IPS-18a (cell line): ENCODE measurements at regions not wholly inside any gene's neighbourhood (a gene's known extent, or its start where the extent isn't known, plus 50 kb on each side); places are given as distances from the start of the nearest gene placed in this dataset.
"Not testable (repeated sequence)": the region's sequence is repeated elsewhere in the genome, so short reads cannot be mapped to it uniquely, and the experiment has no call there.

ENCODE experiments used
- H3K27ac ChIP-seq: one replicate; pipeline ENCODE4 v1.5.1; 2013; ENCODE audit warnings: low read length
- H3K27me3 ChIP-seq: one replicate; pipeline ENCODE4 v1.6.1; 2013; ENCODE audit warnings: mild to moderate bottlenecking, low read length; ENCODE audit not compliant: control insufficient read depth, insufficient read depth
- H3K36me3 ChIP-seq: one replicate; pipeline ENCODE4 v1.6.1; 2013; ENCODE audit warnings: low read depth, low read length; ENCODE audit not compliant: control insufficient read depth
- H3K4me1 ChIP-seq: one replicate; pipeline ENCODE4 v1.6.1; 2013; ENCODE audit warnings: low read depth, low read length; ENCODE audit not compliant: control insufficient read depth
- H3K4me3 ChIP-seq: one replicate; pipeline ENCODE4 v1.5.1; 2013; ENCODE audit warnings: low read length
- H3K9ac ChIP-seq: one replicate; pipeline ENCODE4 v1.6.1; 2013; ENCODE audit warnings: mild to moderate bottlenecking, low read length, moderate library complexity
- H3K9me3 ChIP-seq: one replicate; pipeline ENCODE4 v1.6.1; 2013; ENCODE audit warnings: low read depth, low read length; ENCODE audit not compliant: control insufficient read depth

DNA sequence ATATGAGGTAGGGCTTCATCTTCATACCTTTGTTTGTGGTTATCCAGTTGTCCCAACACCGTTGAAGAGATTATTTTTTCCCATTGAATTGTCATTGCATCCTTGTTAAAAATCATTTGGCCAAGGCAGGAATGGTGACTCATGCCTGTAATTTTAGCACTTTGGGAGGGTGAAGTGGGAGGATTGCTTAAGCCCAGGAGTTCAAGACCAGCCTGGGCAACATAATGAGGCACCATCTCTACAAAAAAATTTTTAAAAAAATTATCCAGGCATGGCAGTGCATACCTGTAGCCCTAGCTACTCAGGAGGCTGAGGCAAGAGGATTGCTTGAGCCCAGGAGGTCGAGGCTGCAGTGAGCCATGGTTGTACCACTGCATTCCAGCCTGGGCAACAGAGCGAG is 223.9 kb downstream of the TANC2 start:
- Histone ChIP-seq H3K27ac (no peak overlapping the region), H3K36me3 (no peaks in the 10 kb centered on the region), H3K9me3 (no peaks in the 10 kb centered on the region), H3K9ac (no peak overlapping the region), H3K4me3 (no peak overlapping the region), H3K4me1 (no peaks in the 10 kb centered on the region), H3K27me3 (no peaks in the 10 kb centered on the region)

GRCh38 chr17:63190821-63191370 is 224.9 kb downstream of the TANC2 start:
- no peak overlapping the region for H3K27ac ChIP-seq
- no peaks in the 10 kb centered on the region for H3K9me3 ChIP-seq
- no peaks in the 10 kb centered on the region for H3K27me3 ChIP-seq
- H3K4me1 ChIP-seq, result no peaks in the 10 kb centered on the region
- no peaks in the 10 kb centered on the region for H3K36me3 ChIP-seq
- H3K4me3 ChIP-seq, result no peak overlapping the region
- no peak overlapping the region for H3K9ac ChIP-seq

- no peak overlapping the region for H3K27ac ChIP-seq
- H3K27me3 ChIP-seq, result no peaks in the 10 kb centered on the region
- H3K4me1 ChIP-seq, result no peaks in the 10 kb centered on the region
- no peaks in the 10 kb centered on the region for H3K9me3 ChIP-seq
- no peak overlapping the region for H3K9ac ChIP-seq
- H3K4me3 ChIP-seq, result no peak overlapping the region
- no peaks in the 10 kb centered on the region for H3K36me3 ChIP-seq
These were observed 225.6 kb downstream of the TANC2 start for GRCh38 chr17:63191610-63192009.

DNA sequence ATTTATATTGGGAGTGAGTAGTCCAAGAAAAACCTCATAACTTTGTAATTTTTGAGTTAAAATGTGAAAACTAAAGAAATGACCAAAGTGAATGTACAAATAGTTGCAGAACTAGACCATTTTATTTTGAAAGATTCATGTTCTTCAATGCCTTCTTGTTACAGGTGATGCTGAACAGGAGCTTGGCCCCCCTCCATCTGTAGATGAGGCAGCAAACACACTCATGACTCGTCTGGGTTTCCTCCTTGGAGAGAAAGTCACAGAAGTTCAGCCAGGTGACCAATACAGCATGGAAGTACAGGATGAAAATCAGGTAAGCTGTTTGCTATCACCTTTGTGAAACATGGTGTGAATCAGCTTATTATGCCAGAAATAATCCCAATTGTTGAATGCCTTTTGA is 227.8 kb downstream of the TANC2 start:
- H3K4me3 ChIP-seq, result no peak overlapping the region
- no peaks in the 10 kb centered on the region for H3K27me3 ChIP-seq
- no peaks in the 10 kb centered on the region for H3K4me1 ChIP-seq
- no peak overlapping the region for H3K9ac ChIP-seq
- no peak overlapping the region for H3K27ac ChIP-seq
- H3K9me3 ChIP-seq, result no peaks in the 10 kb centered on the region
- H3K36me3 ChIP-seq, result no peaks in the 10 kb centered on the region

DNA sequence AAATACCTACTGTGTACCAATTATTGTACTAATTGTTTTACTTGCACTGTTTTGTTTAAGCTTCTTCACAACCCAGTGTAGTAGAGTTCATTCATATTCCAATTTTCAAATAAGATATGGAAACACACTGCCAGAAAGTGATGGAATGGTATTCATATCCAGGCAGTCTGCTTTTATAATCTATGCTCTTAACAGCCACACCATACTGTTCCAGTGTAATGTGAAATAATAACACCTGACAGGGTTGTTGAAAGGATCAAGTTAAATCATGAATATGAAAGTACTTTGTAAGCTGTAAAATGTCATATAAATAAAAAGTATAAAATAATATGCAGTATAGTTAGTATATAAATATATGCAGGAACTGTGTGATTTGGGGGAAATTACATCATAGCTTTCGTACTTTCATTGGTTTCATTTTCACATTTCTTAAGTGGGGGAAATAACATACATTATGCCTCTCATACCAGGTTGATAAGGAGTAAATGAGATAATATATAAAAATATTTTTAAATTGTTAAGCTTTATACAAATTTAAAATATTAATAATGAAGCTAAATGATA is 230.8 kb downstream of the TANC2 start:
- no peaks in the 10 kb centered on the region for H3K27me3 ChIP-seq
- no peaks in the 10 kb centered on the region for H3K4me1 ChIP-seq
- H3K27ac ChIP-seq, result no peak overlapping the region
- no peaks in the 10 kb centered on the region for H3K36me3 ChIP-seq
- H3K9ac ChIP-seq, result no peak overlapping the region
- H3K4me3 ChIP-seq, result no peak overlapping the region
- H3K9me3 ChIP-seq, result no peaks in the 10 kb centered on the region

- Histone ChIP-seq H3K4me3 (no peak overlapping the region), H3K27ac (no peak overlapping the region), H3K9ac (no peak overlapping the region), H3K27me3 (no peaks in the 10 kb centered on the region), H3K4me1 (no peaks in the 10 kb centered on the region), H3K36me3 (no peaks in the 10 kb centered on the region), H3K9me3 (peaks cover 7% of the 10 kb centered on the region)
These were observed 237.6 kb downstream of the TANC2 start for GRCh38 chr17:63203652-63204051.

DNA sequence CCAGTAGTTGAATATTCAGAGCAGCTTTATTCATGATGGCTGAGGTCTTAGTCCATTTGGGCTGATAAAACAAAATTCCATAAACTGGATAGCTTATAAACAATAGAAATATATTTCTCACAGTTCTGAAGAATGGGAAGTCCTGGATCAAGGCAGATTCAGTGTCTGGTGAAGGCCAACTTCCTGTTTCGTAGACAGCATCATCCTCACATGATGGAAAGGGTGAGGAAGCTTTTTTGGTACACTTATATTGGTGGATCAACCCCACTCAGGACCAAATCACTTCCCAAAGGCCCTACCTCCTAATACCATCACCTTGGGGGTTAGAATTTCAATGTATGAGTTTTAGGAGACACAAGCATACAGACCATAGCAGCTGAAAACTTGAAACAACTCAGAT is 224.2 kb downstream of the CYB561 start:
- Histone ChIP-seq H3K9me3 (no peaks in the 10 kb centered on the region), H3K4me3 (no peak overlapping the region), H3K4me1 (no peaks in the 10 kb centered on the region), H3K9ac (no peak overlapping the region), H3K36me3 (no peaks in the 10 kb centered on the region), H3K27me3 (no peaks in the 10 kb centered on the region), H3K27ac (no peak overlapping the region)

GRCh38 chr17:63222655-63223054 is 223.5 kb downstream of the CYB561 start:
- Histone ChIP-seq H3K4me3 (no peak overlapping the region), H3K27ac (no peak overlapping the region), H3K27me3 (no peaks in the 10 kb centered on the region), H3K9ac (no peak overlapping the region), H3K9me3 (no peaks in the 10 kb centered on the region), H3K4me1 (no peaks in the 10 kb centered on the region), H3K36me3 (no peaks in the 10 kb centered on the region)

GRCh38 chr17:63223212-63223911 is 222.7 kb downstream of the CYB561 start:
- Histone ChIP-seq H3K4me3 (no peak overlapping the region), H3K36me3 (no peaks in the 10 kb centered on the region), H3K27ac (no peak overlapping the region), H3K9ac (no peak overlapping the region), H3K9me3 (no peaks in the 10 kb centered on the region), H3K4me1 (no peaks in the 10 kb centered on the region), H3K27me3 (no peaks in the 10 kb centered on the region)

GRCh38 chr17:63224644-63225043 is 221.5 kb downstream of the CYB561 start:
- no peaks in the 10 kb centered on the region for H3K4me1 ChIP-seq
- no peaks in the 10 kb centered on the region for H3K9me3 ChIP-seq
- no peak overlapping the region for H3K27ac ChIP-seq
- H3K4me3 ChIP-seq, result no peak overlapping the region
- no peak overlapping the region for H3K9ac ChIP-seq
- no peaks in the 10 kb centered on the region for H3K36me3 ChIP-seq
- H3K27me3 ChIP-seq, result no peaks in the 10 kb centered on the region

GRCh38 chr17:63226720-63227119 is 219.4 kb downstream of the CYB561 start:
- not testable (repeated sequence) for H3K4me1 ChIP-seq, H3K27me3 ChIP-seq, H3K36me3 ChIP-seq, H3K9ac ChIP-seq, H3K4me3 ChIP-seq, H3K9me3 ChIP-seq, H3K27ac ChIP-seq

DNA sequence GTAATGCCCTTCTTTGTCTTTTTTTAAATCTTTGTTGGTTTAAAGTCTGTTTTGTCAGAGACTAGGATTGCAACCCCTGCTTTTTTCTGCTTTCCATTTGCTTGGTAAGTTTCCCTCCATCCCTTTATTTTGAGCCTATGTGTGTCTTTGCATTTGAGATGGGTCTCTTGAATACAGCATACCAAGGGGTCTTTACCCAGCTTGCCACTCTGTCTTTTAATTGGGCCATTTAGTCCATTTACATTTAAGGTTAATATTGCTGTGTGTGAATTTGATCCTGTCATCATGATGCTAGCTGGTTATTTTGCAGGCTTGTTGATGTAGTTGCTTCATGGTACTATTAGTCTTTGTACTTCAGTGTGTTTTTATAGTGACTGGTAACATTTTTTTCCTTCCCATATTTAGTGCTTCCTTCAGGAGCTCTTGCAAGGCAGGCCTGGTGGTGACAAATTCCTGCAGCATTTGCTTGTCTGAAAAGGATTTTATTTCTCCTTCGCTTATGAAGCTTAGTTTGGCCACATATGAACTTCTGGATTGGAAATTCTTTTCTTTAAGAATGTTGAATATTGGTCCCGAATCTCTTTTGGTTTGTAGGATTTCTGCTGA is 215.0 kb downstream of the CYB561 start:
- not testable (repeated sequence) for H3K9ac ChIP-seq, H3K36me3 ChIP-seq, H3K4me1 ChIP-seq, H3K9me3 ChIP-seq, H3K27me3 ChIP-seq, H3K27ac ChIP-seq, H3K4me3 ChIP-seq
